NB4 (cell line): ENCODE measurements at regions not wholly inside any gene's neighbourhood (a gene's known extent, or its start where the extent isn't known, plus 50 kb on each side); places are given as distances from the start of the nearest gene placed in this dataset.

ENCODE experiments used
- POLR2A ChIP-seq: IDR thresholded peaks from 2 replicates; pipeline ENCODE4 v1.6.1; 2011; ENCODE audit warnings: mild to moderate bottlenecking; ENCODE audit not compliant: insufficient read length; ENCODE audit errors: extremely low read depth
- TF ChIP-seq, protein P1 (sequence below): IDR thresholded peaks from one replicate; pipeline ENCODE4 v1.5.1; 2012; ENCODE audit warnings: low read depth, low read length

GRCh38 chr13:64531400-64531799, 2698.7 kb downstream of the PCDH9 start:
- TF ChIP-seq, protein P1, sequence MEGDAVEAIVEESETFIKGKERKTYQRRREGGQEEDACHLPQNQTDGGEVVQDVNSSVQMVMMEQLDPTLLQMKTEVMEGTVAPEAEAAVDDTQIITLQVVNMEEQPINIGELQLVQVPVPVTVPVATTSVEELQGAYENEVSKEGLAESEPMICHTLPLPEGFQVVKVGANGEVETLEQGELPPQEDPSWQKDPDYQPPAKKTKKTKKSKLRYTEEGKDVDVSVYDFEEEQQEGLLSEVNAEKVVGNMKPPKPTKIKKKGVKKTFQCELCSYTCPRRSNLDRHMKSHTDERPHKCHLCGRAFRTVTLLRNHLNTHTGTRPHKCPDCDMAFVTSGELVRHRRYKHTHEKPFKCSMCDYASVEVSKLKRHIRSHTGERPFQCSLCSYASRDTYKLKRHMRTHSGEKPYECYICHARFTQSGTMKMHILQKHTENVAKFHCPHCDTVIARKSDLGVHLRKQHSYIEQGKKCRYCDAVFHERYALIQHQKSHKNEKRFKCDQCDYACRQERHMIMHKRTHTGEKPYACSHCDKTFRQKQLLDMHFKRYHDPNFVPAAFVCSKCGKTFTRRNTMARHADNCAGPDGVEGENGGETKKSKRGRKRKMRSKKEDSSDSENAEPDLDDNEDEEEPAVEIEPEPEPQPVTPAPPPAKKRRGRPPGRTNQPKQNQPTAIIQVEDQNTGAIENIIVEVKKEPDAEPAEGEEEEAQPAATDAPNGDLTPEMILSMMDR, result no peak
- no peak for TF ChIP-seq POLR2A
